ENCODE measurements at regions not wholly inside any gene's neighbourhood (a gene's known extent, or its start where the extent isn't known, plus 50 kb on each side); places are given as distances from the start of the nearest gene placed in this dataset.

GRCh38 chr5:167936944-167937634 is 354.4 kb upstream of the WWC1 start:
- TF ChIP-seq CTCF (IDR thresholded peaks at IDR 0.05; ENCODE audit: insufficient read depth, low read length, poor library complexity, severe bottlenecking) (no peak), EZH2phosphoT487 (conservative IDR thresholded peaks at IDR 0.05; ENCODE audit: low read length) (no peak)

Data from SU-DHL-6 (cell line).